ENCODE measurements at regions not wholly inside any gene's neighbourhood (a gene's known extent, or its start where the extent isn't known, plus 50 kb on each side); places are given as distances from the start of the nearest gene placed in this dataset.

GRCh38 chr4:53645108-53645507 is 53.8 kb upstream of the LNX1 start:
- TF ChIP-seq POLR2AphosphoS5 (IDR thresholded peaks at IDR 0.05; ENCODE audit: low read depth) = no peak
- no peak for TF ChIP-seq CTCF (IDR thresholded peaks at IDR 0.05; ENCODE audit: insufficient read depth, low read length)
- no peak for TF ChIP-seq GABPA (IDR thresholded peaks at IDR 0.05; ENCODE audit: low read depth)
